WTC11 (cell line): ENCODE measurements at regions not wholly inside any gene's neighbourhood (a gene's known extent, or its start where the extent isn't known, plus 50 kb on each side); places are given as distances from the start of the nearest gene placed in this dataset.

Experiments
- CREB1 ChIP-seq: sonication (generic); formaldehyde crosslinking; IDR thresholded peaks from 2 replicates; pipeline ENCODE4 v1.8.0; 2023; ENCODE audit warnings: mild to moderate bottlenecking, missing genetic modification reagents
- EMX1 ChIP-seq: fragments of 250-450 bp; sonication (Bioruptor Pico); IDR thresholded peaks from 2 replicates; pipeline ENCODE4 v1.8.0; 2021; ENCODE audit warnings: mild to moderate bottlenecking
- FOXK1 ChIP-seq: sonication (generic); formaldehyde crosslinking; IDR thresholded peaks from 2 replicates; pipeline ENCODE4 v1.8.0; 2022; ENCODE audit warnings: mild to moderate bottlenecking, moderate library complexity, missing genetic modification reagents
- GRHL2 ChIP-seq: fragments of 250-450 bp; sonication (Bioruptor Pico); IDR thresholded peaks from 2 replicates; pipeline ENCODE4 v1.8.0; 2022; ENCODE audit warnings: mild to moderate bottlenecking, moderate library complexity; ENCODE audit not compliant: insufficient replicate concordance, severe bottlenecking
- HMGA2 ChIP-seq: fragments of 250-450 bp; sonication (Bioruptor Pico); IDR thresholded peaks from 2 replicates; pipeline ENCODE4 v1.4.0; 2021; ENCODE audit warnings: mild to moderate bottlenecking, moderate library complexity
- JAZF1 ChIP-seq: fragments of 250-450 bp; sonication (Bioruptor Pico); IDR thresholded peaks from 2 replicates; pipeline ENCODE4 v1.9.0; 2021; ENCODE audit warnings: moderate library complexity, mild to moderate bottlenecking, inconsistent platforms
- JUN ChIP-seq: sonication (generic); formaldehyde crosslinking; IDR thresholded peaks from 2 replicates; pipeline ENCODE4 v1.8.0; 2023; ENCODE audit warnings: mild to moderate bottlenecking, missing genetic modification reagents
- NFATC4 ChIP-seq: fragments of 250-450 bp; sonication (Bioruptor Pico); IDR thresholded peaks from 2 replicates; pipeline ENCODE4 v1.9.0; 2021; ENCODE audit warnings: mild to moderate bottlenecking
- NFYB ChIP-seq: sonication (generic); formaldehyde crosslinking; conservative IDR thresholded peaks from 2 replicates; pipeline ENCODE4 v1.8.0; 2022; ENCODE audit warnings: low read depth, missing genetic modification reagents
- RORB ChIP-seq: fragments of 250-450 bp; sonication (Bioruptor Pico); IDR thresholded peaks from 2 replicates; pipeline ENCODE4 v1.9.0; 2021; ENCODE audit warnings: mild to moderate bottlenecking
- TEAD4 ChIP-seq: sonication (generic); formaldehyde crosslinking; IDR thresholded peaks from 2 replicates; pipeline ENCODE4 v1.8.0; 2022; ENCODE audit warnings: mild to moderate bottlenecking, missing genetic modification reagents
- ZBTB21 ChIP-seq: sonication (generic); formaldehyde crosslinking; IDR thresholded peaks from 2 replicates; pipeline ENCODE4 v1.8.1; 2023; ENCODE audit warnings: mild to moderate bottlenecking, missing genetic modification reagents, borderline replicate concordance
- ZNF232 ChIP-seq: sonication (generic); formaldehyde crosslinking; IDR thresholded peaks from 2 replicates; pipeline ENCODE4 v1.8.0; 2022; ENCODE audit warnings: mild to moderate bottlenecking, missing genetic modification reagents
- ZNF396 ChIP-seq: fragments of 250-450 bp; sonication (Bioruptor Pico); IDR thresholded peaks from 2 replicates; pipeline ENCODE4 v1.8.0; 2021; ENCODE audit warnings: mild to moderate bottlenecking, moderate library complexity, borderline replicate concordance
- TF ChIP-seq, protein P1 (sequence below): sonication (generic); formaldehyde crosslinking; IDR thresholded peaks from 2 replicates; pipeline ENCODE4 v1.8.1; 2023; ENCODE audit warnings: mild to moderate bottlenecking, missing genetic modification reagents, borderline replicate concordance
- TF ChIP-seq, protein P2 (sequence below): fragments of 250-450 bp; sonication (Bioruptor Pico); IDR thresholded peaks from 2 replicates; pipeline ENCODE4 v1.8.0; 2021; ENCODE audit warnings: mild to moderate bottlenecking
- TF ChIP-seq, protein P3 (sequence below): fragments of 250-450 bp; sonication (Bioruptor Pico); IDR thresholded peaks from 2 replicates; pipeline ENCODE4 v1.9.0; 2021; ENCODE audit warnings: moderate library complexity, mild to moderate bottlenecking, inconsistent platforms, borderline replicate concordance
- TF ChIP-seq, protein P4 (sequence below): sonication (generic); formaldehyde crosslinking; IDR thresholded peaks from 2 replicates; pipeline ENCODE4 v1.8.1; 2022; ENCODE audit warnings: mild to moderate bottlenecking, moderate library complexity, missing genetic modification reagents
- TF ChIP-seq, protein P5 (sequence below): fragments of 250-450 bp; sonication (Bioruptor Pico); IDR thresholded peaks from 2 replicates; pipeline ENCODE4 v1.9.0; 2021; ENCODE audit warnings: mild to moderate bottlenecking
- TF ChIP-seq, protein P6 (sequence below): sonication (generic); formaldehyde crosslinking; IDR thresholded peaks from 2 replicates; pipeline ENCODE4 v1.8.1; 2023; ENCODE audit warnings: mild to moderate bottlenecking, missing genetic modification reagents, moderate library complexity
- TF ChIP-seq, protein P7 (sequence below): sonication (generic); formaldehyde crosslinking; IDR thresholded peaks from 2 replicates; pipeline ENCODE4 v1.8.1; 2023; ENCODE audit warnings: mild to moderate bottlenecking, missing genetic modification reagents
- TF ChIP-seq, protein P8 (sequence below): sonication (generic); formaldehyde crosslinking; IDR thresholded peaks from 2 replicates; pipeline ENCODE4 v1.8.1; 2023; ENCODE audit warnings: mild to moderate bottlenecking, missing genetic modification reagents

DNA sequence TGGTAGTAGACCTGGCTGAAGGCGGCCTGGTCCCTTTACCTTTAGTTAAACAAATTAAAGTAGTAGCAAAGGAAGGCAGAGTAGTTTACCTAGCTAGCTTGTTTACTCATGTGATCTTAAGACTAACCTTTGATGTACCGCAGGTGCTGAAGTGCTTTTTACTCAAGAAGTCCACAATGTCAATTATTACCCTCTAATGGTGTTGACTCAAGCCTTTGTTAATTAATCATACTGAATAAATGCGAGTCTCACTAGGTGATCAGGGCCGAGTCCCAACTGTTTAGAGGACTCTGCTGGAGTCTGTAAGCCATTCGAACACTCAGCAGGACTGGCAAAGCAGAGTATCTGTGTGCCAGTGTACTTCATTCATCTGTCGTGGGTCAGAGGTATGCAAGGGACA, 381.1 kb upstream of the NCAM2 start (continued):
- TF ChIP-seq, protein P1, sequence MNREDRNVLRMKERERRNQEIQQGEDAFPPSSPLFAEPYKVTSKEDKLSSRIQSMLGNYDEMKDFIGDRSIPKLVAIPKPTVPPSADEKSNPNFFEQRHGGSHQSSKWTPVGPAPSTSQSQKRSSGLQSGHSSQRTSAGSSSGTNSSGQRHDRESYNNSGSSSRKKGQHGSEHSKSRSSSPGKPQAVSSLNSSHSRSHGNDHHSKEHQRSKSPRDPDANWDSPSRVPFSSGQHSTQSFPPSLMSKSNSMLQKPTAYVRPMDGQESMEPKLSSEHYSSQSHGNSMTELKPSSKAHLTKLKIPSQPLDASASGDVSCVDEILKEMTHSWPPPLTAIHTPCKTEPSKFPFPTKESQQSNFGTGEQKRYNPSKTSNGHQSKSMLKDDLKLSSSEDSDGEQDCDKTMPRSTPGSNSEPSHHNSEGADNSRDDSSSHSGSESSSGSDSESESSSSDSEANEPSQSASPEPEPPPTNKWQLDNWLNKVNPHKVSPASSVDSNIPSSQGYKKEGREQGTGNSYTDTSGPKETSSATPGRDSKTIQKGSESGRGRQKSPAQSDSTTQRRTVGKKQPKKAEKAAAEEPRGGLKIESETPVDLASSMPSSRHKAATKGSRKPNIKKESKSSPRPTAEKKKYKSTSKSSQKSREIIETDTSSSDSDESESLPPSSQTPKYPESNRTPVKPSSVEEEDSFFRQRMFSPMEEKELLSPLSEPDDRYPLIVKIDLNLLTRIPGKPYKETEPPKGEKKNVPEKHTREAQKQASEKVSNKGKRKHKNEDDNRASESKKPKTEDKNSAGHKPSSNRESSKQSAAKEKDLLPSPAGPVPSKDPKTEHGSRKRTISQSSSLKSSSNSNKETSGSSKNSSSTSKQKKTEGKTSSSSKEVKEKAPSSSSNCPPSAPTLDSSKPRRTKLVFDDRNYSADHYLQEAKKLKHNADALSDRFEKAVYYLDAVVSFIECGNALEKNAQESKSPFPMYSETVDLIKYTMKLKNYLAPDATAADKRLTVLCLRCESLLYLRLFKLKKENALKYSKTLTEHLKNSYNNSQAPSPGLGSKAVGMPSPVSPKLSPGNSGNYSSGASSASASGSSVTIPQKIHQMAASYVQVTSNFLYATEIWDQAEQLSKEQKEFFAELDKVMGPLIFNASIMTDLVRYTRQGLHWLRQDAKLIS (CRISPR knock-in tag) = no peak
- no peak for TF ChIP-seq CREB1 (CRISPR knock-in tag)
- TF ChIP-seq FOXK1 (CRISPR knock-in tag) = peak; percentile 80
- TF ChIP-seq, protein P2, sequence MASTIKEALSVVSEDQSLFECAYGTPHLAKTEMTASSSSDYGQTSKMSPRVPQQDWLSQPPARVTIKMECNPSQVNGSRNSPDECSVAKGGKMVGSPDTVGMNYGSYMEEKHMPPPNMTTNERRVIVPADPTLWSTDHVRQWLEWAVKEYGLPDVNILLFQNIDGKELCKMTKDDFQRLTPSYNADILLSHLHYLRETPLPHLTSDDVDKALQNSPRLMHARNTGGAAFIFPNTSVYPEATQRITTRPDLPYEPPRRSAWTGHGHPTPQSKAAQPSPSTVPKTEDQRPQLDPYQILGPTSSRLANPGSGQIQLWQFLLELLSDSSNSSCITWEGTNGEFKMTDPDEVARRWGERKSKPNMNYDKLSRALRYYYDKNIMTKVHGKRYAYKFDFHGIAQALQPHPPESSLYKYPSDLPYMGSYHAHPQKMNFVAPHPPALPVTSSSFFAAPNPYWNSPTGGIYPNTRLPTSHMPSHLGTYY = no peak
- no peak for TF ChIP-seq GRHL2 (CRISPR knock-in tag)
- TF ChIP-seq HMGA2 (CRISPR knock-in tag) = no peak
- TF ChIP-seq ZNF396 (CRISPR knock-in tag) = no peak
- no peak for TF ChIP-seq TEAD4 (CRISPR knock-in tag)
- no peak for TF ChIP-seq JAZF1
- TF ChIP-seq, protein P3, sequence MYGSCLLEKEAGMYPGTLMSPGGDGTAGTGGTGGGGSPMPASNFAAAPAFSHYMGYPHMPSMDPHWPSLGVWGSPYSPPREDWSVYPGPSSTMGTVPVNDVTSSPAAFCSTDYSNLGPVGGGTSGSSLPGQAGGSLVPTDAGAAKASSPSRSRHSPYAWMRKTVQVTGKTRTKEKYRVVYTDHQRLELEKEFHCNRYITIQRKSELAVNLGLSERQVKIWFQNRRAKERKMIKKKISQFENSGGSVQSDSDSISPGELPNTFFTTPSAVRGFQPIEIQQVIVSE = no peak
- TF ChIP-seq, protein P4, sequence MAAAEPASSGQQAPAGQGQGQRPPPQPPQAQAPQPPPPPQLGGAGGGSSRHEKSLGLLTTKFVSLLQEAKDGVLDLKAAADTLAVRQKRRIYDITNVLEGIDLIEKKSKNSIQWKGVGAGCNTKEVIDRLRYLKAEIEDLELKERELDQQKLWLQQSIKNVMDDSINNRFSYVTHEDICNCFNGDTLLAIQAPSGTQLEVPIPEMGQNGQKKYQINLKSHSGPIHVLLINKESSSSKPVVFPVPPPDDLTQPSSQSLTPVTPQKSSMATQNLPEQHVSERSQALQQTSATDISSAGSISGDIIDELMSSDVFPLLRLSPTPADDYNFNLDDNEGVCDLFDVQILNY (CRISPR knock-in tag) = no peak
- TF ChIP-seq RORB (CRISPR knock-in tag) = no peak
- TF ChIP-seq EMX1 (CRISPR knock-in tag) = no peak
- TF ChIP-seq, protein P5, sequence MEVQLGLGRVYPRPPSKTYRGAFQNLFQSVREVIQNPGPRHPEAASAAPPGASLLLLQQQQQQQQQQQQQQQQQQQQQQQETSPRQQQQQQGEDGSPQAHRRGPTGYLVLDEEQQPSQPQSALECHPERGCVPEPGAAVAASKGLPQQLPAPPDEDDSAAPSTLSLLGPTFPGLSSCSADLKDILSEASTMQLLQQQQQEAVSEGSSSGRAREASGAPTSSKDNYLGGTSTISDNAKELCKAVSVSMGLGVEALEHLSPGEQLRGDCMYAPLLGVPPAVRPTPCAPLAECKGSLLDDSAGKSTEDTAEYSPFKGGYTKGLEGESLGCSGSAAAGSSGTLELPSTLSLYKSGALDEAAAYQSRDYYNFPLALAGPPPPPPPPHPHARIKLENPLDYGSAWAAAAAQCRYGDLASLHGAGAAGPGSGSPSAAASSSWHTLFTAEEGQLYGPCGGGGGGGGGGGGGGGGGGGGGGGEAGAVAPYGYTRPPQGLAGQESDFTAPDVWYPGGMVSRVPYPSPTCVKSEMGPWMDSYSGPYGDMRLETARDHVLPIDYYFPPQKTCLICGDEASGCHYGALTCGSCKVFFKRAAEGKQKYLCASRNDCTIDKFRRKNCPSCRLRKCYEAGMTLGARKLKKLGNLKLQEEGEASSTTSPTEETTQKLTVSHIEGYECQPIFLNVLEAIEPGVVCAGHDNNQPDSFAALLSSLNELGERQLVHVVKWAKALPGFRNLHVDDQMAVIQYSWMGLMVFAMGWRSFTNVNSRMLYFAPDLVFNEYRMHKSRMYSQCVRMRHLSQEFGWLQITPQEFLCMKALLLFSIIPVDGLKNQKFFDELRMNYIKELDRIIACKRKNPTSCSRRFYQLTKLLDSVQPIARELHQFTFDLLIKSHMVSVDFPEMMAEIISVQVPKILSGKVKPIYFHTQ = no peak
- TF ChIP-seq ZNF232 (CRISPR knock-in tag) = no peak
- TF ChIP-seq NFYB (CRISPR knock-in tag) = no peak
- TF ChIP-seq, protein P6, sequence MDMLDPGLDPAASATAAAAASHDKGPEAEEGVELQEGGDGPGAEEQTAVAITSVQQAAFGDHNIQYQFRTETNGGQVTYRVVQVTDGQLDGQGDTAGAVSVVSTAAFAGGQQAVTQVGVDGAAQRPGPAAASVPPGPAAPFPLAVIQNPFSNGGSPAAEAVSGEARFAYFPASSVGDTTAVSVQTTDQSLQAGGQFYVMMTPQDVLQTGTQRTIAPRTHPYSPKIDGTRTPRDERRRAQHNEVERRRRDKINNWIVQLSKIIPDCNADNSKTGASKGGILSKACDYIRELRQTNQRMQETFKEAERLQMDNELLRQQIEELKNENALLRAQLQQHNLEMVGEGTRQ (CRISPR knock-in tag) = peak; percentile 37; the same call in 1 of the 2 replicates
- TF ChIP-seq JUN = no peak
- TF ChIP-seq, protein P7, sequence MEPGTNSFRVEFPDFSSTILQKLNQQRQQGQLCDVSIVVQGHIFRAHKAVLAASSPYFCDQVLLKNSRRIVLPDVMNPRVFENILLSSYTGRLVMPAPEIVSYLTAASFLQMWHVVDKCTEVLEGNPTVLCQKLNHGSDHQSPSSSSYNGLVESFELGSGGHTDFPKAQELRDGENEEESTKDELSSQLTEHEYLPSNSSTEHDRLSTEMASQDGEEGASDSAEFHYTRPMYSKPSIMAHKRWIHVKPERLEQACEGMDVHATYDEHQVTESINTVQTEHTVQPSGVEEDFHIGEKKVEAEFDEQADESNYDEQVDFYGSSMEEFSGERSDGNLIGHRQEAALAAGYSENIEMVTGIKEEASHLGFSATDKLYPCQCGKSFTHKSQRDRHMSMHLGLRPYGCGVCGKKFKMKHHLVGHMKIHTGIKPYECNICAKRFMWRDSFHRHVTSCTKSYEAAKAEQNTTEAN (CRISPR knock-in tag) = no peak
- TF ChIP-seq ZBTB21 (CRISPR knock-in tag) = no peak
- TF ChIP-seq, protein P8, sequence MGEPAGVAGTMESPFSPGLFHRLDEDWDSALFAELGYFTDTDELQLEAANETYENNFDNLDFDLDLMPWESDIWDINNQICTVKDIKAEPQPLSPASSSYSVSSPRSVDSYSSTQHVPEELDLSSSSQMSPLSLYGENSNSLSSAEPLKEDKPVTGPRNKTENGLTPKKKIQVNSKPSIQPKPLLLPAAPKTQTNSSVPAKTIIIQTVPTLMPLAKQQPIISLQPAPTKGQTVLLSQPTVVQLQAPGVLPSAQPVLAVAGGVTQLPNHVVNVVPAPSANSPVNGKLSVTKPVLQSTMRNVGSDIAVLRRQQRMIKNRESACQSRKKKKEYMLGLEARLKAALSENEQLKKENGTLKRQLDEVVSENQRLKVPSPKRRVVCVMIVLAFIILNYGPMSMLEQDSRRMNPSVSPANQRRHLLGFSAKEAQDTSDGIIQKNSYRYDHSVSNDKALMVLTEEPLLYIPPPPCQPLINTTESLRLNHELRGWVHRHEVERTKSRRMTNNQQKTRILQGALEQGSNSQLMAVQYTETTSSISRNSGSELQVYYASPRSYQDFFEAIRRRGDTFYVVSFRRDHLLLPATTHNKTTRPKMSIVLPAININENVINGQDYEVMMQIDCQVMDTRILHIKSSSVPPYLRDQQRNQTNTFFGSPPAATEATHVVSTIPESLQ (CRISPR knock-in tag) = no peak
- TF ChIP-seq NFATC4 (CRISPR knock-in tag) = no peak
